GM23338 (cell line): ENCODE measurements at regions not wholly inside any gene's neighbourhood (a gene's known extent, or its start where the extent isn't known, plus 50 kb on each side); places are given as distances from the start of the nearest gene placed in this dataset.

Source experiments
- CREB1 ChIP-seq: fragments of 250-450 bp; sonication (Bioruptor Pico); IDR thresholded peaks from 2 replicates; pipeline ENCODE4 v1.5.0; 2020; ENCODE audit warnings: low read depth, mild to moderate bottlenecking, moderate library complexity
- EZH2 ChIP-seq: fragments of 200-600 bp; sonication (generic); IDR thresholded peaks from one replicate; pipeline ENCODE4 v1.8.0; 2017; ENCODE audit warnings: antibody characterized with exemption, mild to moderate bottlenecking, low read depth; ENCODE audit not compliant: unreplicated experiment
- EZH2phosphoT487 ChIP-seq: fragments of 200-600 bp; sonication (generic); IDR thresholded peaks from one replicate; pipeline ENCODE4 v1.8.1; 2018; ENCODE audit warnings: antibody characterized with exemption; ENCODE audit not compliant: unreplicated experiment
- POLR2AphosphoS5 ChIP-seq: IDR thresholded peaks from 2 replicates; pipeline ENCODE4 v1.6.1; 2016; ENCODE audit warnings: antibody characterized with exemption, low read depth
- TF ChIP-seq, protein P1 (sequence below), 2 experiments: fragments of 200-600 bp in 1 of 2; sonication (generic) in 1 of 2; conservative IDR thresholded peaks; 2 replicates each; pipeline versions ENCODE4 v1.5.1 to v1.6.1; 2016 to 2017; ENCODE audit warnings: antibody characterized with exemption in 2 of 2, low read depth in 2 of 2, mild to moderate bottlenecking in 2 of 2, moderate library complexity in 1 of 2
- TF ChIP-seq, protein P2 (sequence below): IDR thresholded peaks from 2 replicates; pipeline ENCODE4 v1.6.1; 2016; ENCODE audit warnings: antibody characterized with exemption

DNA sequence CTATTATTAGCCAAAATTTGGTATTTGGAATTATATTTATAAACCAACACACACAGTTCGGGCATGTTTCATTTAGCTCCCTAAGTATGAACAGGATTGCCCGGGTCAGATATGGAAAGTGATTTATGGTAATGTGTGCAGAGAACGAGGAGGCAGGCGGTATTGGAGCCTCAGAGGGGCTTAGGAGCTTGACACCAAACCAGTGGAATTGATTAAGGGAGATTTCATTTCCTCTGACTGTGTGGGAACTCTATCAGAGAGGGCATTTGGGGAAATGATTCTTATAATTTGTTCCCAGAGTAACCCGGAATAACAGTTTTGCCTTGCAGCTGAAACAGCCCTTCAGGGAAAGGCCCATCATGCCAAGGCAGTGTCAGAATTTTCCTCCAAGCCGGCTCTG lies 115.1 kb upstream of the SPTLC3 start:
- TF ChIP-seq CREB1 (CRISPR knock-in tag), result no peak
- TF ChIP-seq, protein P1, sequence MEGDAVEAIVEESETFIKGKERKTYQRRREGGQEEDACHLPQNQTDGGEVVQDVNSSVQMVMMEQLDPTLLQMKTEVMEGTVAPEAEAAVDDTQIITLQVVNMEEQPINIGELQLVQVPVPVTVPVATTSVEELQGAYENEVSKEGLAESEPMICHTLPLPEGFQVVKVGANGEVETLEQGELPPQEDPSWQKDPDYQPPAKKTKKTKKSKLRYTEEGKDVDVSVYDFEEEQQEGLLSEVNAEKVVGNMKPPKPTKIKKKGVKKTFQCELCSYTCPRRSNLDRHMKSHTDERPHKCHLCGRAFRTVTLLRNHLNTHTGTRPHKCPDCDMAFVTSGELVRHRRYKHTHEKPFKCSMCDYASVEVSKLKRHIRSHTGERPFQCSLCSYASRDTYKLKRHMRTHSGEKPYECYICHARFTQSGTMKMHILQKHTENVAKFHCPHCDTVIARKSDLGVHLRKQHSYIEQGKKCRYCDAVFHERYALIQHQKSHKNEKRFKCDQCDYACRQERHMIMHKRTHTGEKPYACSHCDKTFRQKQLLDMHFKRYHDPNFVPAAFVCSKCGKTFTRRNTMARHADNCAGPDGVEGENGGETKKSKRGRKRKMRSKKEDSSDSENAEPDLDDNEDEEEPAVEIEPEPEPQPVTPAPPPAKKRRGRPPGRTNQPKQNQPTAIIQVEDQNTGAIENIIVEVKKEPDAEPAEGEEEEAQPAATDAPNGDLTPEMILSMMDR (conservative IDR thresholded peaks at IDR 0.05; ENCODE audit: low read depth in 2 of 2), result no peak
- TF ChIP-seq EZH2, result no peak
- TF ChIP-seq POLR2AphosphoS5, result no peak
- TF ChIP-seq EZH2phosphoT487, result no peak
- TF ChIP-seq, protein P2, sequence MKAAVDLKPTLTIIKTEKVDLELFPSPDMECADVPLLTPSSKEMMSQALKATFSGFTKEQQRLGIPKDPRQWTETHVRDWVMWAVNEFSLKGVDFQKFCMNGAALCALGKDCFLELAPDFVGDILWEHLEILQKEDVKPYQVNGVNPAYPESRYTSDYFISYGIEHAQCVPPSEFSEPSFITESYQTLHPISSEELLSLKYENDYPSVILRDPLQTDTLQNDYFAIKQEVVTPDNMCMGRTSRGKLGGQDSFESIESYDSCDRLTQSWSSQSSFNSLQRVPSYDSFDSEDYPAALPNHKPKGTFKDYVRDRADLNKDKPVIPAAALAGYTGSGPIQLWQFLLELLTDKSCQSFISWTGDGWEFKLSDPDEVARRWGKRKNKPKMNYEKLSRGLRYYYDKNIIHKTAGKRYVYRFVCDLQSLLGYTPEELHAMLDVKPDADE, result no peak
